Stimulated activated naive B cell treated with anti-CD40 and anti-IgM and Interleukin-4, amounts not matched to agents 10 μg/mL and 1 μg/mL and 100 μg/mL, for 72 hours (primary cell): ENCODE measurements at regions not wholly inside any gene's neighbourhood (a gene's known extent, or its start where the extent isn't known, plus 50 kb on each side); places are given as distances from the start of the nearest gene placed in this dataset.
A peak's percentile ranks its signal among the peaks of the same experiment; 100 is the strongest.

ENCODE experiments used
- ATAC-seq, 2 donors: fragments of 150-1000 bp; cut with Tn5 transposase; replicated peaks; 2 replicates each; pipeline ENCODE4 v1.10.0; 2021; ENCODE audit warnings: moderate library complexity in 1 of 2
- DNase-seq: peaks from one replicate; pipeline ENCODE4 v3.0.0; 2021
- H3K27ac Mint-ChIP-seq: one replicate; pipeline ENCODE4 v1.8.0; 2022; ENCODE audit warnings: mild to moderate bottlenecking, mixed read lengths
- H3K27me3 Mint-ChIP-seq, 2 donors: one replicate each; pipeline ENCODE4 v1.8.0; 2022; ENCODE audit warnings: mixed read lengths in 2 of 2
- H3K36me3 Mint-ChIP-seq, 2 donors: one replicate each; pipeline ENCODE4 v1.8.0; 2022; ENCODE audit warnings: mixed read lengths in 2 of 2, mild to moderate bottlenecking in 1 of 2
- H3K4me1 Mint-ChIP-seq, 2 donors: one replicate each; pipeline ENCODE4 v1.8.0; 2022; ENCODE audit warnings: mixed read lengths in 2 of 2, mild to moderate bottlenecking in 1 of 2
- H3K4me3 Mint-ChIP-seq, 2 donors: one replicate each; pipeline ENCODE4 v1.8.0; 2022; ENCODE audit warnings: mild to moderate bottlenecking in 2 of 2, mixed read lengths in 2 of 2, moderate library complexity in 1 of 2
- H3K9me3 Mint-ChIP-seq, 2 donors: one replicate each; pipeline ENCODE4 v1.8.0; 2022; ENCODE audit warnings: mixed read lengths in 2 of 2, mild to moderate bottlenecking in 1 of 2

GRCh38 chr6:15876406-15876805, 213.6 kb upstream of the DTNBP1 start:
- Mint-ChIP-seq H3K4me1 (peaks cover 47 to 73% of the 10 kb centered on the region in 2 donors), H3K9me3 (peaks cover 0 to 3% of the 10 kb centered on the region in 2 donors), H3K36me3 (peaks cover 0 to 3% of the 10 kb centered on the region in 2 donors), H3K27me3 (no peaks in the 10 kb centered on the region), H3K4me3 (peak overlapping the region; percentile 5 to 37), H3K27ac (peak overlapping the region; percentile 84)
- peak; percentile 31 for DNase-seq
- ATAC-seq = peak; percentile 81 to 85

GRCh38 chr6:15875797-15876196, 213.0 kb upstream of the DTNBP1 start:
- no peaks in the 10 kb centered on the region for H3K36me3 Mint-ChIP-seq
- no peaks in the 10 kb centered on the region for H3K9me3 Mint-ChIP-seq
- peak overlapping the region; percentile 84 for H3K27ac Mint-ChIP-seq
- H3K4me3 Mint-ChIP-seq = no peak overlapping the region
- ATAC-seq = no peak
- no peak for DNase-seq
- no peaks in the 10 kb centered on the region for H3K27me3 Mint-ChIP-seq
- peaks cover 41 to 67% of the 10 kb centered on the region in 2 donors for H3K4me1 Mint-ChIP-seq

GRCh38 chr6:15874821-15875220, 212.0 kb upstream of the DTNBP1 start:
- peak overlapping the region in 1 of 2 donors; percentile 4 for H3K4me3 Mint-ChIP-seq
- H3K9me3 Mint-ChIP-seq = no peaks in the 10 kb centered on the region
- H3K4me1 Mint-ChIP-seq = peaks cover 34 to 64% of the 10 kb centered on the region in 2 donors
- DNase-seq = no peak
- ATAC-seq = no peak
- H3K27me3 Mint-ChIP-seq = peaks cover 0 to 6% of the 10 kb centered on the region in 2 donors
- no peaks in the 10 kb centered on the region for H3K36me3 Mint-ChIP-seq
- peak overlapping the region; percentile 53 for H3K27ac Mint-ChIP-seq

- Mint-ChIP-seq H3K27me3 (peaks cover 0 to 6% of the 10 kb centered on the region in 2 donors), H3K9me3 (no peaks in the 10 kb centered on the region), H3K4me1 (peaks cover 31 to 60% of the 10 kb centered on the region in 2 donors), H3K27ac (peak overlapping the region; percentile 53), H3K4me3 (peak overlapping the region; percentile 4 to 14), H3K36me3 (no peaks in the 10 kb centered on the region)
- DNase-seq (no peak), ATAC-seq (peak; percentile 28 to 48)
Observed at GRCh38 chr6:15874326-15874725, 211.5 kb upstream of the DTNBP1 start.

GRCh38 chr6:15872241-15873103, 209.6 kb upstream of the DTNBP1 start:
- ATAC-seq (no peak), DNase-seq (no peak)
- Mint-ChIP-seq H3K27ac (peak overlapping the region; percentile 7), H3K27me3 (peaks cover 0 to 6% of the 10 kb centered on the region in 2 donors), H3K36me3 (no peaks in the 10 kb centered on the region), H3K4me1 (peaks cover 26 to 47% of the 10 kb centered on the region in 2 donors), H3K4me3 (no peak overlapping the region), H3K9me3 (no peaks in the 10 kb centered on the region)

- Mint-ChIP-seq H3K36me3 (no peaks in the 10 kb centered on the region), H3K4me1 (peaks cover 18 to 35% of the 10 kb centered on the region in 2 donors), H3K27me3 (peaks cover 0 to 6% of the 10 kb centered on the region in 2 donors), H3K4me3 (no peak overlapping the region), H3K9me3 (no peaks in the 10 kb centered on the region), H3K27ac (no peak overlapping the region)
- DNase-seq (no peak), ATAC-seq (no peak)
Observed at GRCh38 chr6:15871276-15871675, 208.4 kb upstream of the DTNBP1 start.

- peaks cover 0 to 6% of the 10 kb centered on the region in 2 donors for H3K27me3 Mint-ChIP-seq
- no peak overlapping the region for H3K4me3 Mint-ChIP-seq
- H3K36me3 Mint-ChIP-seq = no peaks in the 10 kb centered on the region
- no peak overlapping the region for H3K27ac Mint-ChIP-seq
- H3K4me1 Mint-ChIP-seq = peaks cover 18 to 27% of the 10 kb centered on the region in 2 donors
- ATAC-seq (no peak), DNase-seq (no peak)
- H3K9me3 Mint-ChIP-seq = no peaks in the 10 kb centered on the region
Observed at GRCh38 chr6:15870333-15871043, 207.7 kb upstream of the DTNBP1 start.

- H3K4me3 Mint-ChIP-seq = no peak overlapping the region
- H3K36me3 Mint-ChIP-seq = no peaks in the 10 kb centered on the region
- DNase-seq = no peak
- H3K27ac Mint-ChIP-seq = no peak overlapping the region
- H3K4me1 Mint-ChIP-seq = peaks cover 6 to 7% of the 10 kb centered on the region in 2 donors
- H3K9me3 Mint-ChIP-seq = peaks cover 0 to 7% of the 10 kb centered on the region in 2 donors
- H3K27me3 Mint-ChIP-seq = no peaks in the 10 kb centered on the region
- no peak for ATAC-seq
Observed at GRCh38 chr6:15864708-15865062, 201.9 kb upstream of the DTNBP1 start.

- no peak for DNase-seq
- Mint-ChIP-seq H3K27me3 (no peaks in the 10 kb centered on the region), H3K4me3 (no peak overlapping the region), H3K4me1 (peaks cover 6 to 7% of the 10 kb centered on the region in 2 donors), H3K36me3 (no peaks in the 10 kb centered on the region), H3K27ac (no peak overlapping the region), H3K9me3 (peaks cover 0 to 7% of the 10 kb centered on the region in 2 donors)
- ATAC-seq = no peak
Observed at GRCh38 chr6:15864038-15864707, 201.3 kb upstream of the DTNBP1 start.

- ATAC-seq (no peak), DNase-seq (no peak)
- Mint-ChIP-seq H3K4me3 (no peak overlapping the region), H3K27me3 (no peaks in the 10 kb centered on the region), H3K27ac (no peak overlapping the region), H3K9me3 (peaks cover 0 to 7% of the 10 kb centered on the region in 2 donors), H3K36me3 (no peaks in the 10 kb centered on the region), H3K4me1 (peaks cover 6 to 7% of the 10 kb centered on the region in 2 donors)
Observed at GRCh38 chr6:15862810-15863209, 200.0 kb upstream of the DTNBP1 start.

GRCh38 chr6:15861486-15861885, 198.7 kb upstream of the DTNBP1 start:
- ATAC-seq = no peak
- Mint-ChIP-seq H3K4me1 (peaks cover 6 to 7% of the 10 kb centered on the region in 2 donors), H3K4me3 (no peak overlapping the region), H3K27ac (no peak overlapping the region), H3K36me3 (no peaks in the 10 kb centered on the region), H3K27me3 (no peaks in the 10 kb centered on the region), H3K9me3 (peaks cover 0 to 7% of the 10 kb centered on the region in 2 donors)
- no peak for DNase-seq

- Mint-ChIP-seq H3K4me1 (peaks cover 2 to 17% of the 10 kb centered on the region in 2 donors), H3K4me3 (no peak overlapping the region), H3K27ac (no peak overlapping the region), H3K36me3 (peaks cover 0 to 2% of the 10 kb centered on the region in 2 donors), H3K9me3 (peaks cover 0 to 1% of the 10 kb centered on the region in 2 donors), H3K27me3 (no peaks in the 10 kb centered on the region)
- DNase-seq (no peak), ATAC-seq (no peak)
Observed at GRCh38 chr6:15854826-15855710, 192.2 kb upstream of the DTNBP1 start.

GRCh38 chr6:15854378-15854777, 191.6 kb upstream of the DTNBP1 start:
- DNase-seq (no peak), ATAC-seq (no peak)
- no peak overlapping the region for H3K4me3 Mint-ChIP-seq
- H3K36me3 Mint-ChIP-seq = peaks cover 0 to 2% of the 10 kb centered on the region in 2 donors
- peaks cover 0 to 1% of the 10 kb centered on the region in 2 donors for H3K9me3 Mint-ChIP-seq
- peaks cover 2 to 17% of the 10 kb centered on the region in 2 donors for H3K4me1 Mint-ChIP-seq
- H3K27ac Mint-ChIP-seq = no peak overlapping the region
- no peaks in the 10 kb centered on the region for H3K27me3 Mint-ChIP-seq
